ENCODE measurements at regions not wholly inside any gene's neighbourhood (a gene's known extent, or its start where the extent isn't known, plus 50 kb on each side); places are given as distances from the start of the nearest gene placed in this dataset.

GRCh38 chr2:75798569-75798968 lies 87.9 kb upstream of the GCFC2 start:
- no peak for TF ChIP-seq CTCF (IDR thresholded peaks at IDR 0.05; ENCODE audit: unreplicated experiment)
- CTCF ChIA-PET: interaction anchor here (0.7 to 3.0 kb wide), 2 partner anchors 11 to 556 kb away, joined by 3 to 12 read pairs; no protein-coding TSS in a partner anchor
- Mint-ChIP-seq H3K27ac (ENCODE audit: low read depth, unreplicated experiment) (no peak overlapping the region), H3K36me3 (ENCODE audit: insufficient read depth, unreplicated experiment) (no peaks in the 10 kb centered on the region), H3K4me3 (ENCODE audit: unreplicated experiment) (no peak overlapping the region), H3K4me1 (ENCODE audit: insufficient read depth, unreplicated experiment) (no peaks in the 10 kb centered on the region), H3K27me3 (ENCODE audit: insufficient read depth, unreplicated experiment) (no peaks in the 10 kb centered on the region), H3K9me3 (ENCODE audit: unreplicated experiment) (no peaks in the 10 kb centered on the region)
- intact Hi-C loops (cut with micrococcal nuclease): no loop called here
- no TSS peak for BruUV-seq (replicated peaks)
- DNase-seq (ENCODE audit: unreplicated experiment): no peak
- POLR2A ChIA-PET: no interaction called here

GRCh38 chr2:75792996-75793395 lies 82.3 kb upstream of the GCFC2 start:
- no peak for DNase-seq (ENCODE audit: unreplicated experiment)
- intact Hi-C loops (cut with micrococcal nuclease): no loop called here
- TF ChIP-seq CTCF (IDR thresholded peaks at IDR 0.05; ENCODE audit: unreplicated experiment): no peak
- H3K4me1 Mint-ChIP-seq (ENCODE audit: insufficient read depth, unreplicated experiment): peaks cover 20% of the 10 kb centered on the region
- no TSS peak for BruUV-seq (replicated peaks)
- no peaks in the 10 kb centered on the region for H3K27me3 Mint-ChIP-seq (ENCODE audit: insufficient read depth, unreplicated experiment)
- H3K36me3 Mint-ChIP-seq (ENCODE audit: insufficient read depth, unreplicated experiment): no peaks in the 10 kb centered on the region
- no peak overlapping the region for H3K4me3 Mint-ChIP-seq (ENCODE audit: unreplicated experiment)
- ChIA-PET CTCF (interaction anchor here (0.6 kb wide), 1 partner anchor 807 kb away, joined by 3 read pairs; no protein-coding TSS in a partner anchor), POLR2A (no interaction called here)
- H3K27ac Mint-ChIP-seq (ENCODE audit: low read depth, unreplicated experiment): no peak overlapping the region
- no peaks in the 10 kb centered on the region for H3K9me3 Mint-ChIP-seq (ENCODE audit: unreplicated experiment)

- POLR2A ChIA-PET: no interaction called here
- Mint-ChIP-seq H3K36me3 (ENCODE audit: insufficient read depth, unreplicated experiment) (no peaks in the 10 kb centered on the region), H3K27me3 (ENCODE audit: insufficient read depth, unreplicated experiment) (no peaks in the 10 kb centered on the region), H3K9me3 (ENCODE audit: unreplicated experiment) (no peaks in the 10 kb centered on the region), H3K27ac (ENCODE audit: low read depth, unreplicated experiment) (no peak overlapping the region), H3K4me1 (ENCODE audit: insufficient read depth, unreplicated experiment) (peaks cover 28% of the 10 kb centered on the region), H3K4me3 (ENCODE audit: unreplicated experiment) (no peak overlapping the region)
- DNase-seq (ENCODE audit: unreplicated experiment): no peak
- no TSS peak for BruUV-seq (replicated peaks)
- intact Hi-C loops (cut with micrococcal nuclease): no loop called here
- no peak for TF ChIP-seq CTCF (IDR thresholded peaks at IDR 0.05; ENCODE audit: unreplicated experiment)
- CTCF ChIA-PET: interaction anchor here (0.6 to 1.1 kb wide), 2 partner anchors 95 to 807 kb away, joined by 3 to 5 read pairs; no protein-coding TSS in a partner anchor
These were observed 81.4 kb upstream of the GCFC2 start for GRCh38 chr2:75792146-75792545.

- POLR2A ChIA-PET: interaction anchor here (0.7 kb wide), 1 partner anchor 40 kb away, joined by 3 read pairs; no protein-coding TSS in a partner anchor
- intact Hi-C loops (cut with micrococcal nuclease): no loop called here
- H3K4me3 Mint-ChIP-seq (ENCODE audit: unreplicated experiment): no peak overlapping the region
These were observed 80.2 kb upstream of the GCFC2 start for GRCh38 chr2:75790814-75791467.

More at GRCh38 chr2:75790814-75791467, 80.2 kb upstream of the GCFC2 start:
- CTCF ChIA-PET: interaction anchor here (1.1 to 4.5 kb wide), 2 partner anchors 808 to 809 kb away, joined by 5 to 37 read pairs; no protein-coding TSS in a partner anchor
- H3K27me3 Mint-ChIP-seq (ENCODE audit: insufficient read depth, unreplicated experiment): no peaks in the 10 kb centered on the region
- no peaks in the 10 kb centered on the region for H3K36me3 Mint-ChIP-seq (ENCODE audit: insufficient read depth, unreplicated experiment)
- no peak for DNase-seq (ENCODE audit: unreplicated experiment)
- H3K4me1 Mint-ChIP-seq (ENCODE audit: insufficient read depth, unreplicated experiment): peaks cover 28% of the 10 kb centered on the region
- H3K9me3 Mint-ChIP-seq (ENCODE audit: unreplicated experiment): no peaks in the 10 kb centered on the region
- TF ChIP-seq CTCF (IDR thresholded peaks at IDR 0.05; ENCODE audit: unreplicated experiment): no peak
- H3K27ac Mint-ChIP-seq (ENCODE audit: low read depth, unreplicated experiment): no peak overlapping the region
- BruUV-seq (replicated peaks): no TSS peak

All from MCF 10A (cell line).